ENCODE measurements at regions not wholly inside any gene's neighbourhood (a gene's known extent, or its start where the extent isn't known, plus 50 kb on each side); places are given as distances from the start of the nearest gene placed in this dataset.
A peak's percentile ranks its signal among the peaks of the same experiment; 100 is the strongest.

DNA sequence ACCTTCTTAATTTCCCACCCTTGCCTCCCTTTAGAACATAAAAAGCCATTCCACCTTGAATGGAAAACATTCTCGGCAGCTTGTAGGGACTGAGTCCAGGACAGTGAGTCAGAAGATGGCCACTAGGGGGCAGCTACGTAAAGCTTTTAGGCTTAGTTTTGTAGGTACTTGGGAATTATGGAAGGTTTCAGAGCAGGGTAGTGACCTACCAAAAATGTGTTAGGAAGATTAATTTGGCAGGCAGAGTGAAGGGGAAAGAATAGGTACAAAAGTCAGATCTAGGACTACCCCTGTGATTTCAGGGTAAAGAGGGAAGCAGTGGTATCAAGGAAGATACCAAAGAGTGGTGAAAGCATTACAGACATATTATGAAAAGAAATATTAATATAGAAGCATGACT is 198.4 kb downstream of the NDFIP2 start:
- TF ChIP-seq, protein P1, sequence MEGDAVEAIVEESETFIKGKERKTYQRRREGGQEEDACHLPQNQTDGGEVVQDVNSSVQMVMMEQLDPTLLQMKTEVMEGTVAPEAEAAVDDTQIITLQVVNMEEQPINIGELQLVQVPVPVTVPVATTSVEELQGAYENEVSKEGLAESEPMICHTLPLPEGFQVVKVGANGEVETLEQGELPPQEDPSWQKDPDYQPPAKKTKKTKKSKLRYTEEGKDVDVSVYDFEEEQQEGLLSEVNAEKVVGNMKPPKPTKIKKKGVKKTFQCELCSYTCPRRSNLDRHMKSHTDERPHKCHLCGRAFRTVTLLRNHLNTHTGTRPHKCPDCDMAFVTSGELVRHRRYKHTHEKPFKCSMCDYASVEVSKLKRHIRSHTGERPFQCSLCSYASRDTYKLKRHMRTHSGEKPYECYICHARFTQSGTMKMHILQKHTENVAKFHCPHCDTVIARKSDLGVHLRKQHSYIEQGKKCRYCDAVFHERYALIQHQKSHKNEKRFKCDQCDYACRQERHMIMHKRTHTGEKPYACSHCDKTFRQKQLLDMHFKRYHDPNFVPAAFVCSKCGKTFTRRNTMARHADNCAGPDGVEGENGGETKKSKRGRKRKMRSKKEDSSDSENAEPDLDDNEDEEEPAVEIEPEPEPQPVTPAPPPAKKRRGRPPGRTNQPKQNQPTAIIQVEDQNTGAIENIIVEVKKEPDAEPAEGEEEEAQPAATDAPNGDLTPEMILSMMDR (IDR thresholded peaks at IDR 0.05): peak; percentile 12 to 72 (median 60)
- no peak for TF ChIP-seq POLR2A (IDR thresholded peaks at IDR 0.05)

All from prostate gland (tissue), 2 donors.